Activated naive CD4-positive, alpha-beta T cell treated with anti-CD3 and anti-CD28 coated beads, Interleukin-2, amount 50 U/mL, for 24 hours (primary cell): ENCODE measurements at regions not wholly inside any gene's neighbourhood (a gene's known extent, or its start where the extent isn't known, plus 50 kb on each side); places are given as distances from the start of the nearest gene placed in this dataset.

Source experiments
- H3K27ac Mint-ChIP-seq: one replicate; pipeline ENCODE4 v1.8.0; 2021; ENCODE audit warnings: mild to moderate bottlenecking, mixed read lengths
- H3K27me3 Mint-ChIP-seq: one replicate; pipeline ENCODE4 v1.8.0; 2021; ENCODE audit warnings: mixed read lengths
- H3K36me3 Mint-ChIP-seq: one replicate; pipeline ENCODE4 v1.8.0; 2021; ENCODE audit warnings: mixed read lengths
- H3K4me1 Mint-ChIP-seq: one replicate; pipeline ENCODE4 v1.8.0; 2021; ENCODE audit warnings: mixed read lengths
- H3K4me3 Mint-ChIP-seq: one replicate; pipeline ENCODE4 v1.8.0; 2021; ENCODE audit warnings: mild to moderate bottlenecking, mixed read lengths
- H3K9me3 Mint-ChIP-seq: one replicate; pipeline ENCODE4 v1.8.0; 2021; ENCODE audit warnings: mixed read lengths

DNA sequence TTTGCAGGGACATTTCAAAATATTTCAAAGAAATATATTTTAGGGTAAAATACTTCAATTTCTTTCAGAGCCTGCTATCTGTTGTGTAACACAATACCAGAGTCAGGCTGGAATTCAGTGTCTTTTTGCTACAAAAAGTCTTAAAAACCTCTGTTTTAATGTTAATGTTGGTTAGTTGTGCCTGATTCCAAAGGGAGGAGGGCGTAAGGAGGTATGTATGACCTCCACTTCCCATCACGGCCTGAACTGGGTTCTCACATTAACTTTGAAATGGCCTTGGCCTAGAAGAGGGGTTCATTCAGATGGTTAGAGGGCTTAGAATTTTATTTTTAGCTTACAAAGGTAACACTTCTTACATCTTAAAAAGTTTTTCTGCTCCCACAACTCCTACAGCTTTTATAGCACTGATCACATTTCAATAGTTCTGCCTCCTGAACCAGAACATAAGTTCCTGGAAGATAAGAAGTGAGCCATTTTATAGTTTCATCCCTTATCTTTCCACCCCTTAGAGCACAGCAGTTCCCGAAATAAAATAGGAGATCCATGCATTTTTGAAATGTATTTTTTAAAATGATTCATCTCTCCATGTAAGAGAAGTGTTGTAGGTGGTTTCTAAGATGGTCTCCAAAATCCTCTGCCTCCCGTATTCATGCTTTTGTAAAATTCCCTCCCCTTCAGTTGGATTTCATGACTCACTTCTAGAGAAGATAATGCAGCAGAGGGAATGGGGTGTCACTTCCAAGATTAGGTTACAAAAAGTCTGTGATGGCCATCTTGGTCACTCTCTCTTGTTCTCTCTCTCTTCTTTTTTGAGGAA lies 543.1 kb upstream of the NECTIN3 start:
- no peaks in the 10 kb centered on the region for H3K36me3 Mint-ChIP-seq
- no peak overlapping the region for H3K4me3 Mint-ChIP-seq
- H3K4me1 Mint-ChIP-seq = no peaks in the 10 kb centered on the region
- H3K27ac Mint-ChIP-seq = no peak overlapping the region
- peaks cover 1% of the 10 kb centered on the region for H3K27me3 Mint-ChIP-seq
- no peaks in the 10 kb centered on the region for H3K9me3 Mint-ChIP-seq

DNA sequence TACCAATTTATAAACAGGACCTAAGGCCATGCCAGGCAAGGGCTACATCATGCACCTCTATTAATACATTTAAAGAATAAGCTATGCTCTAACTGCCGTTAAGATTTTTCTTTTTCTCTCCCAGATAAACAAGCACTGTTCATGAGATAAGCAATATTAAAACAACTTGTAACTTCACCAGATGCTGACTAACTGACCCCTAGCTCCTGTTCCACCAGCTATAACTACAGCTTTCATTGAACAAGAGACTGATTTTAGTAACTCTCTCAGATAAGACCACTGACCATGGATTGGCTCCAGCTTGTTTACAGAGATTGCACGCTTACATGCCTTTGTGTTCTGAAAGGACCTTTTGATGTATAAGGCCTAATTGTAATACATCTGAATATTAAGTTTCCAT lies 540.7 kb upstream of the NECTIN3 start:
- Mint-ChIP-seq H3K4me1 (no peaks in the 10 kb centered on the region), H3K36me3 (no peaks in the 10 kb centered on the region), H3K27me3 (peaks cover 6% of the 10 kb centered on the region), H3K27ac (no peak overlapping the region), H3K4me3 (no peak overlapping the region), H3K9me3 (no peaks in the 10 kb centered on the region)

DNA sequence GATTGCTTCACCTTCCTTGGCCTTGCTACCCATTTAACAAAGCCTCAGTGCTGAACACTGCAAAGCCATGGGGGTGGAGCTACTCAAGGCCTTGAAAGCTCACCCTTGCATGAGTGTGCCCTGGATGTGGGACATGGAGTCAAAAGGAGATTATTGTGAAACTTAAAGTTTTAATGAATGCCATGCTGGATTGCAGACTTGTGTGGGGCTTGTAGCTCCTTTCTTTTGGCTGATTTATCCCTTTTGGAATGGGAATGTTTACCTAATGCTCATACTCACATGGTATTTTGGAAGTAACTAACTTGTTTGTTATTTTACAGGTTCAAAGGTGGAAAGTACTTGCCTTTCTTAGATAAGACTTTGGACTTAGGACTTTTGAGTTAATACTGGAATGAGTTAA lies 538.5 kb upstream of the NECTIN3 start:
- peaks cover 5% of the 10 kb centered on the region for H3K27me3 Mint-ChIP-seq
- H3K4me1 Mint-ChIP-seq = no peaks in the 10 kb centered on the region
- no peak overlapping the region for H3K4me3 Mint-ChIP-seq
- no peaks in the 10 kb centered on the region for H3K9me3 Mint-ChIP-seq
- no peaks in the 10 kb centered on the region for H3K36me3 Mint-ChIP-seq
- no peak overlapping the region for H3K27ac Mint-ChIP-seq

DNA sequence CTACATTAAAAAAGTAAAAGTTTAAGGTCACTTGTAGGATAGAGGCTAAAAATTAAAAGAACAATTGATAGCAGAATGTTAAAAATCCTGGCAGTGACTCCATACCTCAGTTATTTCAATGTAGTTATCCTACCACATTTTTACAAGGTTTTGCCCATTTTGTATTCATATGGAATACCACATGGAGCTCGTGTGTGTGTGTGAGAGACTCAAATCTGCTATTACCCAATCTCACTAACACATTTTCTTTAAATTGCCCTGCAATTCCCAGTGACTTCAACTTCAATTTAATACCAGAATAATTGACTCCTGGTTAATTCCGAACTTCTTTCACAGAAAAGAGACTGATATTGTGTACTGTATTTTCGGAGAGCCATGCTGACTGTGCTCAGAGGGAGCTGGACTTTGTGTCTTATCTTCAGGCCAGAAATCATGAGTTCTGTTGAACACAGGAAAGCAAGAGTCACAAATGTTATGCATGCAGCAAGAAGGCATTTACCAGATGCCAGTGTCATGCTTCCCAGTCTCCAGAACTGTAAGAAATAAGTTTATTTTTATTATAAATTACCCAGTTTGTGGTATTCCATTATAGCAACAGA lies 529.0 kb upstream of the NECTIN3 start:
- no peaks in the 10 kb centered on the region for H3K36me3 Mint-ChIP-seq
- peaks cover 3% of the 10 kb centered on the region for H3K27me3 Mint-ChIP-seq
- H3K4me3 Mint-ChIP-seq = no peak overlapping the region
- no peaks in the 10 kb centered on the region for H3K9me3 Mint-ChIP-seq
- no peak overlapping the region for H3K27ac Mint-ChIP-seq
- no peaks in the 10 kb centered on the region for H3K4me1 Mint-ChIP-seq

DNA sequence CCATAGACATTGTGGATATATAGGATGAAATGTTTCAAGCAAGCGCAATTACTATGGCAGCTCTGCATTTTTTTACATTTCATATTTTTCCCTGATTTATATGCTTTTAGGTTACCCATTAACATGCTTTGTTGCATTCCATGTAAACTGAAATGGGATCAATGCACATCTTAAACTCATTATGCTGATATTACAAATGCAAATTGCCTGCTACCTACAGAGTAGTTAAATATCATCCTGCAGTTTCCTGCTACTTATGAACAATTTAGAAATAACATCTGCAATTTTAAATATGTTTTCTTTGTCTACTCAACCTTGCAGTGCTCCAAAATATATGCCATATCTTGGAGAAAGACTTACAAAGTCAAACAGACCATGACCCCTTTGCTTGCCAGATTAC lies 526.9 kb upstream of the NECTIN3 start:
- no peaks in the 10 kb centered on the region for H3K4me1 Mint-ChIP-seq
- no peak overlapping the region for H3K27ac Mint-ChIP-seq

DNA sequence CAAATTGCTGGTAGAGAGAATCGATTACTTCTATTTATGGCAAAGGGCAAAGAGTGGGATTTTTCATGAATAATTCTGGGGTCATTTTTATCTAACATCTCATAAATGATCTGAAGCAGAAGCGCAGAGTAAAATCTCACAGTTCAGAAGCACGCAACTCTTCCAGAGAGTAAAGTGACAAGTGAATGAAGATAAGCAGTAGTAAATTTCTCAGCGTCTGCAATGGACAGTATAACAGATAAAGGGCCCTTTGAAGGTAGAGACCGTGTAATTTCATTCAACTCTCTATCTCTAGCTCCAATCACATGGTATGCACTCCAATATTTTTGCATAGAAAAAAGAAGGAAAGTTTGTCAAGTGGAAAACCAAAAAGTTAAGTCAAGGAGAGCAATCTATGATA lies 521.1 kb upstream of the NECTIN3 start:
- Mint-ChIP-seq H3K4me3 (no peak overlapping the region), H3K9me3 (no peaks in the 10 kb centered on the region)

More for the DNA sequence above, 526.9 kb upstream of the NECTIN3 start:
- Mint-ChIP-seq H3K36me3 (no peaks in the 10 kb centered on the region), H3K9me3 (no peaks in the 10 kb centered on the region), H3K4me3 (no peak overlapping the region), H3K27me3 (peaks cover 7% of the 10 kb centered on the region)

DNA sequence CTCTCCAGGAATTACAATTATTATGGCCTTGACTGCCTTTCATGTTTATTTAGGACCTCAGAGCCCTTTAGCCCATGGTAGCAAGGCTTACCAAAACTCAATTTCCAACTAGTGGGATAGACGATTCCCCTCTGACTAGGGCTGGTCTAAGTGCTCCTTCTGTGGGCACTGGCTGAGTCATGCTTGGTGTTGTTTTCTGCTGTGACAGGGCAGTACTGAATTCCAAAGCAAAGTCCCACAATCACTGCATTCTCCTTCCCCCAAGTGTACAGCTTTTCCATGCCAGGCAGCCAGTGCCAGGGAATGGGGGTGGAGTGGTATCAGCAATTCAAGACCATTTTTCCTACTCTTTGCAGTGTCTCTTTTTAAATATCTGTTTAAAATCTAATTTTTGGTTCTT lies 509.0 kb upstream of the NECTIN3 start:
- no peak overlapping the region for H3K4me3 Mint-ChIP-seq
- no peaks in the 10 kb centered on the region for H3K4me1 Mint-ChIP-seq
- H3K36me3 Mint-ChIP-seq = no peaks in the 10 kb centered on the region

More for the DNA sequence above, 521.1 kb upstream of the NECTIN3 start:
- Mint-ChIP-seq H3K36me3 (no peaks in the 10 kb centered on the region), H3K27me3 (peaks cover 3% of the 10 kb centered on the region), H3K4me1 (no peaks in the 10 kb centered on the region), H3K27ac (no peak overlapping the region)

DNA sequence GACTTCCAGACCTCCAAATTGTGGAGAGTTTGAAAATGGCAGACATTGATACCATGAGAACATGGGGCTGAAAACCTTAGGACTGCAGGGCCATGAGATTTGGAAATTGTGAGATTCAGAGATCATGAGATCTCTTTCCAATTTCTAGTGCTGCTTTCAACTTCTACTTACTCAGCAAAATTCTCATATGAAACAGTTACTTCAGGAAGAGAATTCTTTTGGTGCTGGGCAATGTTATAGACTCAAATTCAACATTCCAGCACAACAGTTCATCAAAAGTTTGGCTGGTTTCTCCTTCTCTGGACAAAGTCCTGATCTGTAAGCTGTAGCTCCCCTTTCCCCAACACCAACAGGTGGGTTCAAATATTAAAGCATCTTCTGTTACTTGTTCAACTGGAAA lies 506.9 kb upstream of the NECTIN3 start:
- H3K36me3 Mint-ChIP-seq = no peaks in the 10 kb centered on the region
- no peak overlapping the region for H3K27ac Mint-ChIP-seq

More for the DNA sequence above, 509.0 kb upstream of the NECTIN3 start:
- no peaks in the 10 kb centered on the region for H3K9me3 Mint-ChIP-seq
- H3K27ac Mint-ChIP-seq = no peak overlapping the region
- peaks cover 8% of the 10 kb centered on the region for H3K27me3 Mint-ChIP-seq

DNA sequence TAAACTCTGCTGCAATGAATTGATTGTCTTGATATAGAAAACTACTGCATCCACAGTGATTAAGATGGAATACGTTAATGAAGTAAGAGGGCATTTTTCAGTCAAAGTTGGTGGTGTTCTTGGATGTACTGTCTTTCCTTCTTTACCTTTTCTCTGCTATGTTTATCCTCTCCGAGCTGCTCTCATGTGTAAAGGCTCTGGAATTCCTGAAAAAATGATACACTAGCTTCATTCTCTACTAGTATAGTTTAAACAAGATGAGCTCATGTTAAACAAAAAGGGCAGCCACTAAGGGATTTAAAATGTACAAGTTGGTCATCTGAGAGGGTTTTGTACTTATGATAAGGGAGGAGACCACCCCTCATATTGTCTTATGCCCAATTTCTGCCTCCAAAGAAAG lies 504.6 kb upstream of the NECTIN3 start:
- Mint-ChIP-seq H3K9me3 (no peaks in the 10 kb centered on the region), H3K4me1 (no peaks in the 10 kb centered on the region), H3K36me3 (no peaks in the 10 kb centered on the region)

More for the DNA sequence above, 506.9 kb upstream of the NECTIN3 start:
- Mint-ChIP-seq H3K4me3 (no peak overlapping the region), H3K27me3 (peaks cover 8% of the 10 kb centered on the region), H3K4me1 (no peaks in the 10 kb centered on the region), H3K9me3 (no peaks in the 10 kb centered on the region)

DNA sequence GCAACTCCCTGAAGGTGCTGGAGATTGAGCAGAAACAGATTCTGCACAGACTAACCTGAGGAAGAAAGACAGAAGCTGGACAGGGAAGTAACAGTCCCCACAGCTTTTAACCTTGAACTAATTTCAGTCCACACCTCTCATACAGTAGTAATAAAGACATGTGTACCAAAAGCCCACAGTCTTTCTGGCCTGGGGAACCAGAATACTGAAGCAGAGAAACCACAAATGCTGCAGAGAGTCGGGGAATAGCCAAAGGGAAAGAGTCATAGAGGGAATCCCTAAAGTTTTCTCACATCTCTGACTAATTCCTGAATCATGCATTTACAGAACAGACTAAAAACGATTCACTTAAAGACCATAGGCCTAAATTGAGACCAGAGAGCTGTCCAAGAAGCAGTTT lies 503.4 kb upstream of the NECTIN3 start:
- Mint-ChIP-seq H3K27me3 (no peaks in the 10 kb centered on the region), H3K9me3 (no peaks in the 10 kb centered on the region), H3K27ac (no peak overlapping the region), H3K4me3 (no peak overlapping the region), H3K36me3 (no peaks in the 10 kb centered on the region), H3K4me1 (no peaks in the 10 kb centered on the region)

More for the DNA sequence above, 504.6 kb upstream of the NECTIN3 start:
- Mint-ChIP-seq H3K4me3 (no peak overlapping the region), H3K27ac (no peak overlapping the region), H3K27me3 (peaks cover 3% of the 10 kb centered on the region)

DNA sequence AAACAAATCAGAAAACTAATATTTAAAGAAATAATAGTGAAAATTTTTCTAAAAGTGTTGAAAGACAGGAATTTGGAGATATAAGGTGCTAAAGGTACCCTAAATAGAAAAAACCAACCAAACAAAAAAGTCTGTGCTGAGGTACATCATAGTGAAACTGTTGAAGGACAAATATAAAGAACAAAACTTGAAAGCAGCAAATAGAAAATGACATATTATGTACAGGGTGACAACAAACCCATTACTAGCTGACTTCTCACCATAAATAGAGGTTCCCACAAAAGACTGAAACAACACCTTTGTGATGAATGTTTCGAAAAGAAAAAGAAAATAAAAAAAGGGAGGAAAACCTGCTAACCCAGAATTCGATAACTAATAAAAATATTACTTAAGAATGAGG lies 502.5 kb upstream of the NECTIN3 start:
- H3K4me1 Mint-ChIP-seq = no peaks in the 10 kb centered on the region
- H3K36me3 Mint-ChIP-seq = no peaks in the 10 kb centered on the region
- H3K27ac Mint-ChIP-seq = no peak overlapping the region
- H3K4me3 Mint-ChIP-seq = no peak overlapping the region
- H3K27me3 Mint-ChIP-seq = no peaks in the 10 kb centered on the region
- no peaks in the 10 kb centered on the region for H3K9me3 Mint-ChIP-seq

DNA sequence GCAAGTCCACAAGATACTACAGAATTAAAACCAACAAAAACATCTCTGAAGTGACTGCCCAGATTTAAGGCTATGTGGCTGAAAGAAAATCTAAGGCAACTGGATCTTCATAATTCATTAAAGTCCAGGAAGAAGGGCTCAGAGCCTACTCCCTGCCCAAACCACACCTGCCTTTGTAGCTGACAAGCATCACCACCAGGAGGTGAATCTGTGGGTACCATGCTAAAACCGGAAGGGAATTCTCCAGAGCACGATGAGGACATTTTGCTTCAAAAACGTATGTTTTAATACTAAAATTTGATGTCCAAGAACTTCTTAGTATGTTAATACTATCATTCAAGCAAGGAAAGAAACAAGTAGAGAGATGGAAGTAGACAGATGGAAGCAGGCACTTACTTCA lies 495.9 kb upstream of the NECTIN3 start:
- no peak overlapping the region for H3K27ac Mint-ChIP-seq
- no peaks in the 10 kb centered on the region for H3K36me3 Mint-ChIP-seq
- no peaks in the 10 kb centered on the region for H3K27me3 Mint-ChIP-seq
- H3K4me1 Mint-ChIP-seq = no peaks in the 10 kb centered on the region
- H3K9me3 Mint-ChIP-seq = no peaks in the 10 kb centered on the region
- H3K4me3 Mint-ChIP-seq = no peak overlapping the region

DNA sequence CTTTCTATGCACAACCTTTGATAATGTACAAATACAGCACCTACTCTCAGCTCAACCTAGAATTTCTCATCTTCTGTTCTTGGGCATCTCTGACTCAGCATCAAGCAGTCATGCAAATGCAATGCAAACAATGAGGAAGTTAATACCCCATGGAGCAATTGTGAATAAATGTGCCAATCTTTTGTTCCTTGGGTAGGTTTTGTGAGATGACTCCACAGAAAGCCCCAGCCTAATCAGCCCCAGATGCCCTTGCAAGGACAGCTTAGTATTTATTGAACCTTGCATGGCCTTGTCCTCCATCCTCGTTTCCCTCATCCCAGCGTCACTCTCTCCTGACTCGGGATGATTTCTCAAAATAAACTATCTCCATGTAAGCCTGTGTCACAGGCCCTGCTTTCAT lies 494.7 kb upstream of the NECTIN3 start:
- Mint-ChIP-seq H3K4me3 (no peak overlapping the region), H3K27ac (no peak overlapping the region), H3K27me3 (peaks cover 2% of the 10 kb centered on the region), H3K9me3 (no peaks in the 10 kb centered on the region), H3K4me1 (no peaks in the 10 kb centered on the region), H3K36me3 (no peaks in the 10 kb centered on the region)

DNA sequence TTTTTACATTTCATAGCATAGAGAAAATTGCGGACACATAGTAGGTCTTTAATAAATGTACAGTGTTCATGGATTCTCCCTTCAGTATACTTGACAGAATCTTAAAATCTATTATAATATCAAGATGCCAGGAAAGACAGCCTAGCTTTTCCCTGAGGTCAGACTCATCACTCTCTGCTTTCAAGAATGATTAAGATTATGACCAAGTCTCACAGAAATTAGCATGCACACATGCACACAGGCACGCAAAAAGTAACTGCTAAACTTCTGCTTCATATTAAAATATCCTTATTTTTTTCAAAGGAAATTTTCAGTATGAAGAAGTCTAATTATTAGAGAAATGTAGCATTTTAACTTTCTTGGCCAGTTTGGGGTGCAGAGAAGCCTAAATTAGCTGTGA lies 493.8 kb upstream of the NECTIN3 start:
- Mint-ChIP-seq H3K4me3 (no peak overlapping the region), H3K27me3 (peaks cover 2% of the 10 kb centered on the region), H3K27ac (no peak overlapping the region)

DNA sequence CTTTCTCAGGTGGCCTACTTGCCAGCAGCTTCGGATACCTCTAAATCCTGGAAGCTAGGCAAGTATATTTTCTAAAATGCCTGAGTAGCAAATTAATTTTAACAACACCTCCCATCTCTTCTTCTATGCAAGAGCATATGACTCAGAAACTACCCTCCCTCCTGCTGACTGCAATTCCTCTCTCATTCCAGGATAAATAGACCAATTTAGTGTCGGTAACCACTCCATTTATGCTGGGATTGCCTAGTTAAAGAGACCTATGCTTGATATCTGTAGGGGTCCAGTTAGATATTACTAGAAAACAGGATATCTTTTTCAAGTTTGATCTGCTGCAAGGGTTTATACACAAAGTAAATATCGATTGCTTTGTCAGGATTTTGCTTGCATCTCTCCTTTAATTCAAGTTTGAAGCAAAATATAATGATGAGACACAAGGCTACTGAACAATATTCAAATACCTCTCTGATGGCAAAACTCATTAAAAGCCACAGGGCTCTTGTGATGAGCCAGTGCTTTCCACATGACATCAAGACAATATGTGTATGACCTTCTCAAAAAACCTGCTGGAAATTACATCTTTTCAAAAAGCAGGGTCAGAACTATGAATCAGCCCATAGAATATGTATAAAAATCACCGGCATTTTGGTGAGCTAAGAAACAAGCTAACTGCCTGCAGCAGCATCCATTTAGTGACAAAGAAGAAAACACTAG lies 491.6 kb upstream of the NECTIN3 start:
- H3K9me3 Mint-ChIP-seq = no peaks in the 10 kb centered on the region
- no peak overlapping the region for H3K4me3 Mint-ChIP-seq
- H3K27me3 Mint-ChIP-seq = peaks cover 2% of the 10 kb centered on the region
- H3K4me1 Mint-ChIP-seq = no peaks in the 10 kb centered on the region
- no peaks in the 10 kb centered on the region for H3K36me3 Mint-ChIP-seq
- H3K27ac Mint-ChIP-seq = no peak overlapping the region

More for the DNA sequence above, 493.8 kb upstream of the NECTIN3 start:
- no peaks in the 10 kb centered on the region for H3K9me3 Mint-ChIP-seq
- no peaks in the 10 kb centered on the region for H3K4me1 Mint-ChIP-seq
- H3K36me3 Mint-ChIP-seq = no peaks in the 10 kb centered on the region

DNA sequence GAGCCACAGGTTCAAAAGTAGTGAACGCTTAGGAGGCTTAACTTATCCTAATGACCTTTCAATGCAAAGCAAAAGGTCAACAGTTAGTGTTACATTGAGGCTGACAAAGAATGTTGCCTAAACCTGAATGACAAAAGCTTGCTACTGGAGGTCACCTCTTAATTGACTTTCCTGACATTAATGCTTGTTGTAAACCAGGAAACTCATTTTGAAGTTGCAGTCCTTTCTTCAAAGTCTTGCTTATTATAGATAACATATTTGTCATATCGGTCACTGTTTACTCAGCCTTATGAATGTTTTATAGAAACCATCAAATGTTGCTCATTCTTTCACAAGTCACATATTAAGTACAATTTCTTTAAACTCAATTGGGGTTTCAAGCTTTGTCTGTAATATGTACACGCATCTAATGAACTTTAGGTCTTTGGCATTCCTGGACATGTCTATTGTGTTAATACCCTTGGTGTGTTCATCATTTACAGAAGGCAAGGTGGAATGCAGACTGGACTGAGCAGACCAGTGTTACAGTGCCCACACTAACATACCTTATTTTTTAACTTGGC lies 488.2 kb upstream of the NECTIN3 start:
- H3K27me3 Mint-ChIP-seq = peaks cover 3% of the 10 kb centered on the region
- H3K4me3 Mint-ChIP-seq = no peak overlapping the region
- no peak overlapping the region for H3K27ac Mint-ChIP-seq
- no peaks in the 10 kb centered on the region for H3K9me3 Mint-ChIP-seq
- no peaks in the 10 kb centered on the region for H3K36me3 Mint-ChIP-seq
- H3K4me1 Mint-ChIP-seq = no peaks in the 10 kb centered on the region
